Ovary (tissue), 7 donors: ENCODE measurements at regions not wholly inside any gene's neighbourhood (a gene's known extent, or its start where the extent isn't known, plus 50 kb on each side); places are given as distances from the start of the nearest gene placed in this dataset. TPM values are rescaled to one million over a fixed set of nuclear protein-coding genes. Genes with fewer than 3 reads are reported as not detected.

ENCODE experiments used
- DNase-seq, 5 donors: peaks; one replicate each; pipeline ENCODE4 v3.0.0-alpha.2; 2019 to 2020
- H3K27ac ChIP-seq, 2 donors: fragments of 200-600 bp; one replicate each; pipeline versions ENCODE4 v1.5.1 to v1.8.0; 2019 to 2022
- H3K27me3 ChIP-seq: fragments of 200-600 bp; one replicate; pipeline ENCODE4 v1.8.0; 2022
- H3K36me3 ChIP-seq: fragments of 200-600 bp; sonication (generic); one replicate; pipeline ENCODE4 v1.5.1; 2019
- H3K4me1 ChIP-seq: one replicate; pipeline ENCODE4 v1.8.1; 2013; ENCODE audit warnings: mild to moderate bottlenecking, moderate library complexity; ENCODE audit not compliant: insufficient read depth
- H3K4me3 ChIP-seq: fragments of 200-600 bp; sonication (generic); one replicate; pipeline ENCODE4 v1.5.1; 2017
- H3K9me3 ChIP-seq, 2 donors: fragments of 200-600 bp in 1 of 2; sonication (generic) in 1 of 2; one replicate each; pipeline versions ENCODE4 v1.5.1 to v1.8.1; 2013 to 2019; ENCODE audit warnings: mild to moderate bottlenecking in 1 of 2, moderate library complexity in 1 of 2
- EP300 ChIP-seq: sonication (generic); formaldehyde crosslinking; IDR thresholded peaks from one replicate; pipeline ENCODE4 v1.6.1; 2017; ENCODE audit warnings: antibody characterized with exemption
- POLR2A ChIP-seq: fragments of 450-650 bp; IDR thresholded peaks from one replicate; pipeline ENCODE4 v1.6.1; 2017; ENCODE audit warnings: antibody characterized with exemption, mild to moderate bottlenecking, moderate library complexity
- WGBS, 3 donors: extraction: QIAGEN DNeasy Blood & Tissue Kit in 1 of 3; methylation state at CpG; one replicate each; pipeline versions ENCODE4 v1.1.5 to v1.1.7; 2013 to 2017; 5-methylcytosine and 5-hydroxymethylcytosine counted together
- intact Hi-C, 4 donors: fragments of 100-400 bp; cut with DNase I; formaldehyde crosslinking; loops; one replicate each; pipeline versions ENCODE4 v1.11.0 to v1.15.1; 2022 to 2023
- small RNA-seq: library from RNA; depleted of rRNA; stranded (forward); fragments of <200 nt; gene quantifications from one replicate; pipeline ENCODE3, GENCODE V24; 2016
- TF ChIP-seq, protein P1 (sequence below), 3 donors: fragments of 450-650 bp in 2 of 3; fragments of 200-600 bp in 1 of 3; IDR thresholded peaks; one replicate each; pipeline versions ENCODE4 v1.5.1 to v1.8.0; 2016 to 2022; ENCODE audit warnings: antibody characterized with exemption in 3 of 3, mild to moderate bottlenecking in 1 of 3
- donor health status: DM: no; HTN: no; CAD: no; lungs with moderate emphysema.
- donor health status: DM: no; HTN: no; CAD: no.
- donor health status: Bipolar disorder and iron deficiency.
- donor health status: DM: no; HTN: no; CAD: no.
- donor health status: DM: yes; HTN: yes; CAD: no.

DNA sequence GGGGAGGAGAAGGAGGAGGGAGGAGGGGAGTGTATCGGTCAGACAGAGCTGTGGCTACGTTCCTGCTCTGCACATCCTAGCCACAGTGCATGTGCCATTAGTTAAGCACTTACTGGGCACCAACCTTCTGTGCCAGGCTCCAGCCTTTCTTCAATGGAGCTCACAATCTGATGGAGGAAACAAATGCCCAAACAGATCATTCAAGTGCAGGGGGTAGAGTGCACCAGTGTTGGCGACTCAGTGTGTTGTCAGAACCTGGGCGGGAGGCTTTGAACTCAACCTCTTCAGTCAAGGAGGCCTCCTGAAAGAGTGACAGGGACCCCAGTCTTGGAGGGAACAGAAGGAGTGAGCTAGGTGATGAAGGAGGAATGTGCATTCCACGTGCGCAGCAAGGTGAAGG lies 51.9 kb upstream of the SHB start:
- Histone ChIP-seq H3K36me3 (no peaks in the 10 kb centered on the region), H3K27me3 (no peaks in the 10 kb centered on the region), H3K4me1 (no peaks in the 10 kb centered on the region), H3K9me3 (no peaks in the 10 kb centered on the region), H3K4me3 (no peak overlapping the region), H3K27ac (no peak overlapping the region)
- WGBS, 3 donors: 72 to 92% (median 84%) methylated on average over 6 of the region's 6 CpGs
- intact Hi-C loops: loop anchor here in 1 of 4 donors (10.0 kb wide), 1 partner anchor 64 kb away; no protein-coding TSS in a partner anchor
- TF ChIP-seq EP300 (no peak), POLR2A (no peak)
- TF ChIP-seq, protein P1, sequence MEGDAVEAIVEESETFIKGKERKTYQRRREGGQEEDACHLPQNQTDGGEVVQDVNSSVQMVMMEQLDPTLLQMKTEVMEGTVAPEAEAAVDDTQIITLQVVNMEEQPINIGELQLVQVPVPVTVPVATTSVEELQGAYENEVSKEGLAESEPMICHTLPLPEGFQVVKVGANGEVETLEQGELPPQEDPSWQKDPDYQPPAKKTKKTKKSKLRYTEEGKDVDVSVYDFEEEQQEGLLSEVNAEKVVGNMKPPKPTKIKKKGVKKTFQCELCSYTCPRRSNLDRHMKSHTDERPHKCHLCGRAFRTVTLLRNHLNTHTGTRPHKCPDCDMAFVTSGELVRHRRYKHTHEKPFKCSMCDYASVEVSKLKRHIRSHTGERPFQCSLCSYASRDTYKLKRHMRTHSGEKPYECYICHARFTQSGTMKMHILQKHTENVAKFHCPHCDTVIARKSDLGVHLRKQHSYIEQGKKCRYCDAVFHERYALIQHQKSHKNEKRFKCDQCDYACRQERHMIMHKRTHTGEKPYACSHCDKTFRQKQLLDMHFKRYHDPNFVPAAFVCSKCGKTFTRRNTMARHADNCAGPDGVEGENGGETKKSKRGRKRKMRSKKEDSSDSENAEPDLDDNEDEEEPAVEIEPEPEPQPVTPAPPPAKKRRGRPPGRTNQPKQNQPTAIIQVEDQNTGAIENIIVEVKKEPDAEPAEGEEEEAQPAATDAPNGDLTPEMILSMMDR (IDR thresholded peaks at IDR 0.05): no peak
- DNase-seq: no peak

DNA sequence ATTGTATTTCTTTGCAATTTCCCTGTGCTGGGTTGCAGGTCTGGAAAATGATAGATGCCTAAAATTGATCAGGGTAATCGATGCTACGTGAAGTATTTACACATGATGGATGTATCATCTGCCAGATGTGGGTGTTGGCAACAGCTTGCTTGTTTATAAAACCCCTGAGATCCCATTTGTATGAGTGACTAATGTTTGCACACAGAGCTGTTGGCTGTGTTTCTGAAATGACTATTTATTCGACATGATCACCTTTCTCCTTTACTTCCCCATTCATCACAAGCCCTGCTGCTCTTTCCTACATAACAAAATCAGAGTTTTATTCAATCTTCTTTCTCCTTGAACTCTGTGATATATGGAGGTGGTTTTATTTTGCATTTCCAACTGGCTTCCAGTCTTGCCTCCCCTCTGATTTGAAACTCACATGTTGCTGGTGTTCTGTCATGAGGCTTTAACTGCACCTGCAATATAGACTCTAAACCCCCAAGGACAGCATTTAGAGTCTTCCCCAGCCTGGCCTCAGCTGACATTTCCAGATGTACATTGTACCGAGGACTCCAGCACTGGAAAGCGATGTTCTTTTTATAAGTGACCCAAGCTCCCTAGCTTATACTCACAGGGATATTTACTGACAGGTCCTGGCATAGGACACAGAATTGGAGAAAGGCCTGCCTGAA lies 50.7 kb upstream of the SHB start:
- no peak for DNase-seq
- no peaks in the 10 kb centered on the region for H3K27me3 ChIP-seq
- 41 to 47% (median 47%) methylated on average over 5 of the region's 5 CpGs for WGBS, 3 donors

DNA sequence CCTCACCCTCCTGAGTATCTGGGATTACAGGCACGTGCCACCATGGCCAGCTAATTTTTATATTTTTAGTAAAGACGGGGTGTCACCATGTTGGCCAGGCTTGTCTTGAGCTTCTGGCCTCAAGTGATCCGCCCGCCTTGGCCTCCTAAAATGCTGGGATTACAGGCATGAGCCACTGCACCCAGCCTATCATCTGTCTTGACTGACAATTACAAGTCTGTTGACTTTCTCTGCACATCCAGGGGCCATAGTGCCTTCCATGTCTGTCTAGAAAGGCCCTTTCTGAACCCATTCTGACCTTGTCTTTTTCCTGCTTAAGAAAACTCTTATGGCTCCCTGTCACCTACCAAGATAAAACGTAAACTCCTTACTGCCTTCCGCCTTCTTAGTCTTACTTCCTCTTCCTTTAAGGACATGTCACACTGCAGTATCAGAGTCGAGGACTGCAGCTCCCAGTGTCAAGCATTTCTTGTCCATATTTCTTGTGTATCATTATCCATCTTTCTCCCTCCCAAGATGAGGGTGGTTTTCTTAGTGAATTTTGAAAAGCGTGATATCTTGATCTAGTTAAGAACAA lies 49.9 kb upstream of the SHB start:
- no peak for TF ChIP-seq POLR2A
- TF ChIP-seq, protein P1 (IDR thresholded peaks at IDR 0.05): no peak
- no peak for TF ChIP-seq EP300
- Histone ChIP-seq H3K36me3 (no peaks in the 10 kb centered on the region), H3K4me3 (no peak overlapping the region), H3K9me3 (no peaks in the 10 kb centered on the region), H3K27me3 (no peaks in the 10 kb centered on the region), H3K27ac (no peak overlapping the region), H3K4me1 (no peaks in the 10 kb centered on the region)
- WGBS, 3 donors: 91% methylated on average over 8 of the region's 8 CpGs
- DNase-seq: no peak
- intact Hi-C loops: no loop called here

More for the DNA sequence above, 50.7 kb upstream of the SHB start:
- no peaks in the 10 kb centered on the region for H3K4me1 ChIP-seq
- intact Hi-C loops: loop anchor here in 1 of 4 donors (10.0 kb wide), 1 partner anchor 65 kb away; no protein-coding TSS in a partner anchor
- no peaks in the 10 kb centered on the region for H3K36me3 ChIP-seq
- no peaks in the 10 kb centered on the region for H3K9me3 ChIP-seq
- H3K27ac ChIP-seq: no peak overlapping the region
- no peak for TF ChIP-seq POLR2A
- no peak for TF ChIP-seq EP300
- TF ChIP-seq, protein P1 (IDR thresholded peaks at IDR 0.05): no peak
- H3K4me3 ChIP-seq: no peak overlapping the region

Small RNA genes in the stretch of these regions (small RNA-seq; reads per million reads assigned to genes)
- not detected for gene RF00096
